ENCODE measurements at regions not wholly inside any gene's neighbourhood (a gene's known extent, or its start where the extent isn't known, plus 50 kb on each side); places are given as distances from the start of the nearest gene placed in this dataset.

- no peak overlapping the region for H3K4me3 ChIP-seq (ENCODE audit: low read depth, low read length)
- H3K79me2 ChIP-seq = no peaks in the 10 kb centered on the region
- H3K36me3 ChIP-seq (ENCODE audit: control insufficient read depth, insufficient read depth, low read length) = no peaks in the 10 kb centered on the region
- TF ChIP-seq CTCF (IDR thresholded peaks at IDR 0.05) = no peak
- no peak overlapping the region for H3K9ac ChIP-seq
- no peak overlapping the region for H2AFZ ChIP-seq
- H3K9me3 ChIP-seq (ENCODE audit: control insufficient read depth, low read length) = no peaks in the 10 kb centered on the region
- H3K4me2 ChIP-seq (ENCODE audit: low read length) = no peak overlapping the region
- H3K4me1 ChIP-seq = no peaks in the 10 kb centered on the region
- H3K27ac ChIP-seq = no peak overlapping the region
- no peaks in the 10 kb centered on the region for H3K27me3 ChIP-seq (ENCODE audit: control insufficient read depth, insufficient read depth, low read length)
Observed at GRCh38 chr12:92271341-92271740, 125.7 kb upstream of the BTG1 start.

GRCh38 chr12:92270521-92270920 is 124.9 kb upstream of the BTG1 start:
- no peaks in the 10 kb centered on the region for H3K79me2 ChIP-seq
- H3K4me3 ChIP-seq (ENCODE audit: low read depth, low read length) = no peak overlapping the region
- no peak overlapping the region for H3K4me2 ChIP-seq (ENCODE audit: low read length)
- no peak overlapping the region for H3K27ac ChIP-seq
- H3K27me3 ChIP-seq (ENCODE audit: control insufficient read depth, insufficient read depth, low read length) = no peaks in the 10 kb centered on the region
- no peak overlapping the region for H2AFZ ChIP-seq
- no peaks in the 10 kb centered on the region for H3K4me1 ChIP-seq
- no peaks in the 10 kb centered on the region for H3K36me3 ChIP-seq (ENCODE audit: control insufficient read depth, insufficient read depth, low read length)
- H3K9me3 ChIP-seq (ENCODE audit: control insufficient read depth, low read length) = no peaks in the 10 kb centered on the region
- no peak overlapping the region for H3K9ac ChIP-seq
- no peak for TF ChIP-seq CTCF (IDR thresholded peaks at IDR 0.05)

- Histone ChIP-seq H2AFZ (no peak overlapping the region), H3K4me2 (ENCODE audit: low read length) (no peak overlapping the region)
Observed at GRCh38 chr12:92268946-92269345, 123.3 kb upstream of the BTG1 start.

GRCh38 chr12:92261692-92262091 is 116.0 kb upstream of the BTG1 start:
- no peak overlapping the region for H3K27ac ChIP-seq
- TF ChIP-seq CTCF (IDR thresholded peaks at IDR 0.05) = no peak
- no peak overlapping the region for H3K4me2 ChIP-seq (ENCODE audit: low read length)
- no peaks in the 10 kb centered on the region for H3K36me3 ChIP-seq (ENCODE audit: control insufficient read depth, insufficient read depth, low read length)
- H3K4me3 ChIP-seq (ENCODE audit: low read depth, low read length) = no peak overlapping the region
- H3K9me3 ChIP-seq (ENCODE audit: control insufficient read depth, low read length) = no peaks in the 10 kb centered on the region
- H2AFZ ChIP-seq = no peak overlapping the region
- no peak overlapping the region for H3K9ac ChIP-seq
- H3K27me3 ChIP-seq (ENCODE audit: control insufficient read depth, insufficient read depth, low read length) = no peaks in the 10 kb centered on the region
- no peaks in the 10 kb centered on the region for H3K79me2 ChIP-seq
- no peaks in the 10 kb centered on the region for H3K4me1 ChIP-seq

More at GRCh38 chr12:92268946-92269345, 123.3 kb upstream of the BTG1 start:
- H3K4me3 ChIP-seq (ENCODE audit: low read depth, low read length) = no peak overlapping the region
- no peaks in the 10 kb centered on the region for H3K36me3 ChIP-seq (ENCODE audit: control insufficient read depth, insufficient read depth, low read length)
- no peaks in the 10 kb centered on the region for H3K4me1 ChIP-seq
- no peaks in the 10 kb centered on the region for H3K9me3 ChIP-seq (ENCODE audit: control insufficient read depth, low read length)
- no peaks in the 10 kb centered on the region for H3K79me2 ChIP-seq
- TF ChIP-seq CTCF (IDR thresholded peaks at IDR 0.05) = no peak
- H3K27me3 ChIP-seq (ENCODE audit: control insufficient read depth, insufficient read depth, low read length) = no peaks in the 10 kb centered on the region
- no peak overlapping the region for H3K27ac ChIP-seq
- H3K9ac ChIP-seq = no peak overlapping the region

- Histone ChIP-seq H3K4me3 (ENCODE audit: low read depth, low read length) (no peak overlapping the region), H3K27me3 (ENCODE audit: control insufficient read depth, insufficient read depth, low read length) (no peaks in the 10 kb centered on the region), H3K27ac (no peak overlapping the region), H3K4me2 (ENCODE audit: low read length) (no peak overlapping the region), H3K9ac (no peak overlapping the region), H3K9me3 (ENCODE audit: control insufficient read depth, low read length) (no peaks in the 10 kb centered on the region), H2AFZ (no peak overlapping the region), H3K4me1 (no peaks in the 10 kb centered on the region), H3K79me2 (no peaks in the 10 kb centered on the region), H3K36me3 (ENCODE audit: control insufficient read depth, insufficient read depth, low read length) (no peaks in the 10 kb centered on the region)
- no peak for TF ChIP-seq CTCF (IDR thresholded peaks at IDR 0.05)
Observed at GRCh38 chr12:92261071-92261470, 115.4 kb upstream of the BTG1 start.
